Astrocyte (in vitro differentiated cells and primary cell): ENCODE measurements at regions not wholly inside any gene's neighbourhood (a gene's known extent, or its start where the extent isn't known, plus 50 kb on each side); places are given as distances from the start of the nearest gene placed in this dataset.
A peak's percentile ranks its signal among the peaks of the same experiment; 100 is the strongest.

Experiments
- EZH2 ChIP-seq: IDR thresholded peaks from 2 replicates; pipeline ENCODE4 v1.6.1; 2012; ENCODE audit warnings: mild to moderate bottlenecking, low read length, inconsistent platforms; ENCODE audit not compliant: insufficient read depth
- TF ChIP-seq, protein P1 (sequence below): IDR thresholded peaks from 2 replicates; pipeline ENCODE4 v1.5.1; 2011; ENCODE audit warnings: low read depth, mild to moderate bottlenecking, inconsistent platforms, low read length, moderate library complexity; ENCODE audit not compliant: insufficient read depth

DNA sequence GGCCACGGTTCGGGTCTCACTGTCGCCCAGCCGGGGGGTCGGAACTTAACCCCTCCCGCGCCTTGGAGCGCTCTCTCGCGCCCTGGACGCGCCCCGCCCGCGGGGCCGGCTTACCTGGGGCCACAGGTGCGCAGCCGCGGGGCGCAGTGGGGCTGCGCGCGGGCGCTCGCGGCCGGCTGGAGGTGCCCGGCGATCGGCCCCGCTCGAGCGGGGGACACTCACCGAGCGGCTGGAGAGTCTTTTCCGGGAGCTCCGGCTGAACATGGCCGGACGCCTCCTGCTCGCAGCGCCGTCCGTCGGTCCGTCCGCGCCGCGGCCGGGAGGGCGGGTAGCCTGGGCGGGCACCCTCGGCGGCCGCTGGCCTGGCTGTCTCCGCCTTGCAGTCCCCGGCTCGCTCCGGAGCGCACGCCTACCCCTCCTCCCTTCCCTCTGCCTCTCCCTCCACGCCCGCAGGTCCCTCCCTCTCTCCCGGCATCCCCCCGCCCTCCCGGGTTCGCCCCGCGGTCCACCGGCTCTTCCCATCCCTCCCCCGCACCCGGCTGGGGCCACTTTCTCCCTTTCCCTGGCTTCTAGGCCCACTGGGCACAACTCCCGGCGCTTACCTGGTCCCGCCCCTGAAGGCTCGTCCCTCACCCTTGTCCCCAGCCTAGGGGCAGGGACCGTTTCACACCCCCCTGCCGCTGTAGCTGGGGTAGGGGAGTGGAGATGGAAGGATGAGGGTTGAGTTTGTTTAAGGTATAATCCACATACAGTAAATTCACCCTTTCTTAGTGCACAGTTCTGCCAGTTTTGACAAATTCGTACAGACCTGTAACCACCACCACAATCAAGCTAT, 220.1 kb upstream of the PRICKLE2 start:
- TF ChIP-seq, protein P1, sequence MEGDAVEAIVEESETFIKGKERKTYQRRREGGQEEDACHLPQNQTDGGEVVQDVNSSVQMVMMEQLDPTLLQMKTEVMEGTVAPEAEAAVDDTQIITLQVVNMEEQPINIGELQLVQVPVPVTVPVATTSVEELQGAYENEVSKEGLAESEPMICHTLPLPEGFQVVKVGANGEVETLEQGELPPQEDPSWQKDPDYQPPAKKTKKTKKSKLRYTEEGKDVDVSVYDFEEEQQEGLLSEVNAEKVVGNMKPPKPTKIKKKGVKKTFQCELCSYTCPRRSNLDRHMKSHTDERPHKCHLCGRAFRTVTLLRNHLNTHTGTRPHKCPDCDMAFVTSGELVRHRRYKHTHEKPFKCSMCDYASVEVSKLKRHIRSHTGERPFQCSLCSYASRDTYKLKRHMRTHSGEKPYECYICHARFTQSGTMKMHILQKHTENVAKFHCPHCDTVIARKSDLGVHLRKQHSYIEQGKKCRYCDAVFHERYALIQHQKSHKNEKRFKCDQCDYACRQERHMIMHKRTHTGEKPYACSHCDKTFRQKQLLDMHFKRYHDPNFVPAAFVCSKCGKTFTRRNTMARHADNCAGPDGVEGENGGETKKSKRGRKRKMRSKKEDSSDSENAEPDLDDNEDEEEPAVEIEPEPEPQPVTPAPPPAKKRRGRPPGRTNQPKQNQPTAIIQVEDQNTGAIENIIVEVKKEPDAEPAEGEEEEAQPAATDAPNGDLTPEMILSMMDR = no peak
- TF ChIP-seq EZH2 = peak; percentile 85
